ENCODE measurements at regions not wholly inside any gene's neighbourhood (a gene's known extent, or its start where the extent isn't known, plus 50 kb on each side); places are given as distances from the start of the nearest gene placed in this dataset.
"Not testable (repeated sequence)": the region's sequence is repeated elsewhere in the genome, so short reads cannot be mapped to it uniquely, and the experiment has no call there.

GRCh38 chr3:102727340-102727739 is 292.5 kb downstream of the ZPLD1 start:
- Histone ChIP-seq H3K79me2 (ENCODE audit: control insufficient read depth, insufficient read depth, low read length) (no peaks in the 10 kb centered on the region), H4K20me1 (ENCODE audit: control insufficient read depth, extremely low read depth, insufficient read depth, low read length) (no peaks in the 10 kb centered on the region), H3K27ac (ENCODE audit: control insufficient read depth, insufficient read depth, low read length) (no peak overlapping the region), H3K27me3 (ENCODE audit: control insufficient read depth, extremely low read depth, insufficient read depth, low read length) (no peaks in the 10 kb centered on the region), H3K4me1 (ENCODE audit: control insufficient read depth, extremely low read depth, insufficient read depth, low read length) (no peaks in the 10 kb centered on the region), H3K36me3 (ENCODE audit: control insufficient read depth in 2 of 2, extremely low read depth in 1 of 2, insufficient read depth in 2 of 2, low read length in 2 of 2) (no peaks in the 10 kb centered on the region), H3K9me3 (ENCODE audit: control insufficient read depth, low read depth, low read length) (no peaks in the 10 kb centered on the region), H2AFZ (ENCODE audit: control insufficient read depth, low read length) (no peak overlapping the region), H3K9ac (ENCODE audit: control insufficient read depth, extremely low read depth, insufficient read depth, low read length) (no peak overlapping the region), H3K4me3 (ENCODE audit: control insufficient read depth in 2 of 3, extremely low read depth in 1 of 3, insufficient read depth in 2 of 3, low read depth in 1 of 3, low read length in 3 of 3) (no peak overlapping the region), H3K4me2 (ENCODE audit: control insufficient read depth, extremely low read depth, insufficient read depth, low read depth, low read length) (no peak overlapping the region), H3K9me1 (ENCODE audit: control insufficient read depth, extremely low read depth, insufficient read depth, low read length) (no peaks in the 10 kb centered on the region)
- FAIRE-seq (no peak), DNase-seq (ENCODE audit: low read depth, low spot score) (no peak)
- dilution Hi-C loops (cut with MboI; ENCODE audit: extremely low pct_ligation_motif_present, low sequenced_read_pairs): no loop called here
- TF ChIP-seq EZH2 (IDR thresholded peaks at IDR 0.05; ENCODE audit: low read length) (no peak), CTCF (optimal IDR thresholded peaks at IDR 0.05 in 1 of 3, IDR thresholded peaks at IDR 0.05 in 1 of 3, conservative IDR thresholded peaks at IDR 0.05 in 1 of 3; ENCODE audit: extremely low read depth in 1 of 3, insufficient read depth in 2 of 3, low read length in 3 of 3) (no peak)

- H4K20me1 ChIP-seq (ENCODE audit: control insufficient read depth, extremely low read depth, insufficient read depth, low read length); H3K27ac ChIP-seq (ENCODE audit: control insufficient read depth, insufficient read depth, low read length); H3K27me3 ChIP-seq (ENCODE audit: control insufficient read depth, extremely low read depth, insufficient read depth, low read length); H3K9ac ChIP-seq (ENCODE audit: control insufficient read depth, extremely low read depth, insufficient read depth, low read length); H3K9me3 ChIP-seq (ENCODE audit: control insufficient read depth, low read depth, low read length); H2AFZ ChIP-seq (ENCODE audit: control insufficient read depth, low read length); H3K9me1 ChIP-seq (ENCODE audit: control insufficient read depth, extremely low read depth, insufficient read depth, low read length); H3K79me2 ChIP-seq (ENCODE audit: control insufficient read depth, insufficient read depth, low read length); H3K4me1 ChIP-seq (ENCODE audit: control insufficient read depth, extremely low read depth, insufficient read depth, low read length); dilution Hi-C loops (cut with MboI; ENCODE audit: extremely low pct_ligation_motif_present, low sequenced_read_pairs); FAIRE-seq; H3K4me2 ChIP-seq (ENCODE audit: control insufficient read depth, extremely low read depth, insufficient read depth, low read depth, low read length); H3K36me3 ChIP-seq (ENCODE audit: control insufficient read depth in 2 of 2, extremely low read depth in 1 of 2, insufficient read depth in 2 of 2, low read length in 2 of 2); H3K4me3 ChIP-seq (ENCODE audit: control insufficient read depth in 2 of 3, extremely low read depth in 1 of 3, insufficient read depth in 2 of 3, low read depth in 1 of 3, low read length in 3 of 3); DNase-seq (ENCODE audit: low read depth, low spot score): not testable (repeated sequence)
Measured at GRCh38 chr3:102732581-102732980, 297.8 kb downstream of the ZPLD1 start.

GRCh38 chr3:102733791-102734563 is 299.2 kb downstream of the ZPLD1 start:
- FAIRE-seq (no peak), DNase-seq (ENCODE audit: low read depth, low spot score) (no peak)
- Histone ChIP-seq H3K27me3 (ENCODE audit: control insufficient read depth, extremely low read depth, insufficient read depth, low read length) (no peaks in the 10 kb centered on the region), H3K9me1 (ENCODE audit: control insufficient read depth, extremely low read depth, insufficient read depth, low read length) (no peaks in the 10 kb centered on the region), H2AFZ (ENCODE audit: control insufficient read depth, low read length) (no peak overlapping the region), H3K9me3 (ENCODE audit: control insufficient read depth, low read depth, low read length) (no peaks in the 10 kb centered on the region), H4K20me1 (ENCODE audit: control insufficient read depth, extremely low read depth, insufficient read depth, low read length) (no peaks in the 10 kb centered on the region), H3K36me3 (ENCODE audit: control insufficient read depth in 2 of 2, extremely low read depth in 1 of 2, insufficient read depth in 2 of 2, low read length in 2 of 2) (no peaks in the 10 kb centered on the region), H3K4me3 (ENCODE audit: control insufficient read depth in 2 of 3, extremely low read depth in 1 of 3, insufficient read depth in 2 of 3, low read depth in 1 of 3, low read length in 3 of 3) (no peak overlapping the region), H3K9ac (ENCODE audit: control insufficient read depth, extremely low read depth, insufficient read depth, low read length) (no peak overlapping the region), H3K27ac (ENCODE audit: control insufficient read depth, insufficient read depth, low read length) (no peak overlapping the region), H3K4me1 (ENCODE audit: control insufficient read depth, extremely low read depth, insufficient read depth, low read length) (no peaks in the 10 kb centered on the region), H3K79me2 (ENCODE audit: control insufficient read depth, insufficient read depth, low read length) (no peaks in the 10 kb centered on the region), H3K4me2 (ENCODE audit: control insufficient read depth, extremely low read depth, insufficient read depth, low read depth, low read length) (no peak overlapping the region)
- TF ChIP-seq CTCF (optimal IDR thresholded peaks at IDR 0.05 in 1 of 3, IDR thresholded peaks at IDR 0.05 in 1 of 3, conservative IDR thresholded peaks at IDR 0.05 in 1 of 3; ENCODE audit: extremely low read depth in 1 of 3, insufficient read depth in 2 of 3, low read length in 3 of 3) (no peak), EZH2 (IDR thresholded peaks at IDR 0.05; ENCODE audit: low read length) (no peak)
- dilution Hi-C loops (cut with MboI; ENCODE audit: extremely low pct_ligation_motif_present, low sequenced_read_pairs): no loop called here
